ENCODE measurements at regions not wholly inside any gene's neighbourhood (a gene's known extent, or its start where the extent isn't known, plus 50 kb on each side); places are given as distances from the start of the nearest gene placed in this dataset.

DNA sequence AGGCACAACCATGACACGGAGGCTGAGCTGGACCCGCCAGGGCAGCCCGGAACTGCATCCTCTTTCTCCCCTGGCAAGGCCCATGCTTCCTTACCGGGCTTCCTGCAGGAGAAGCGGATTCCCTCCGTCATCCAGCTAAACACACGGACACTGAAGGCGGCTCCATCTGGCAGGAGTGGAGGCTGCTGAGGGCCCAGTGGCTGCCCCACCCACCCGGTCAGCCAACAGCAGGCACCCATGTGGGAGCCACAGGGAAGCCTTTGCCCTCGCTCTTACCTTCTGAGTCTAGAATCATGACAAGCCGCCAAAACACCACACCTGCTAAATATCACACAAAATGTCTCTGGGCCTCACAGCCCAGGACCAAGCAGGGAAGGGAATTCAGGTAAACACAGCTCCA is 321.6 kb upstream of the RNF32 start:
- DNase-seq (ENCODE audit: low read depth, low spot score): no peak
- ChIA-PET CTCF (no interaction called here), POLR2A (no interaction called here)
- H3K36me3 ChIP-seq (ENCODE audit: control insufficient read depth in 2 of 2, extremely low read depth in 1 of 2, insufficient read depth in 2 of 2, low read length in 2 of 2): no peaks in the 10 kb centered on the region
- no peak overlapping the region for H3K4me2 ChIP-seq (ENCODE audit: insufficient read depth, low read length)
- H2AFZ ChIP-seq (ENCODE audit: low read depth, low read length): no peak overlapping the region
- no peak overlapping the region for H3K4me3 ChIP-seq (replicated peaks in 1 of 3; ENCODE audit: insufficient read depth in 1 of 3, low read depth in 1 of 3, low read length in 3 of 3)
- dilution Hi-C loops (cut with MboI; ENCODE audit: extremely low pct_ligation_motif_present, low sequenced_read_pairs) (no loop called here), intact Hi-C loops (cut with micrococcal nuclease) (no loop called here)
- H3K9me3 ChIP-seq (replicated peaks; ENCODE audit: control insufficient read depth, insufficient read depth, low read length): peaks cover 2% of the 10 kb centered on the region
- no peaks in the 10 kb centered on the region for H3K27me3 ChIP-seq (ENCODE audit: control insufficient read depth in 2 of 2, insufficient read depth in 2 of 2, low read length in 2 of 2)
- no peak for FAIRE-seq
- no TSS peak for BruUV-seq (replicated peaks)
- no peak overlapping the region for H3K27ac ChIP-seq (ENCODE audit: insufficient read depth, low read depth, low read length)
- H3K4me1 ChIP-seq (ENCODE audit: control insufficient read depth, extremely low read depth, insufficient read depth, low read length): no peaks in the 10 kb centered on the region
- no peak for TF ChIP-seq JUN (IDR thresholded peaks at IDR 0.05; ENCODE audit: borderline replicate concordance, insufficient read depth, insufficient read length, low read depth)
- no peak for TF ChIP-seq POLR2A (IDR thresholded peaks at IDR 0.05; ENCODE audit: low read depth, low read length)
- TF ChIP-seq MYC (IDR thresholded peaks at IDR 0.05; ENCODE audit: low read depth, low read length): no peak
- no peak for TF ChIP-seq POLR2AphosphoS5 (IDR thresholded peaks at IDR 0.05; ENCODE audit: insufficient read depth, low read depth, low read length)
- no peak for TF ChIP-seq GATA2 (IDR thresholded peaks at IDR 0.05; ENCODE audit: insufficient read depth, insufficient read length, low read depth, low read length)
- TF ChIP-seq, protein P1, sequence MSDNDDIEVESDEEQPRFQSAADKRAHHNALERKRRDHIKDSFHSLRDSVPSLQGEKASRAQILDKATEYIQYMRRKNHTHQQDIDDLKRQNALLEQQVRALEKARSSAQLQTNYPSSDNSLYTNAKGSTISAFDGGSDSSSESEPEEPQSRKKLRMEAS (IDR thresholded peaks at IDR 0.05; ENCODE audit: insufficient read depth, insufficient read length): no peak
- TF ChIP-seq FOS (IDR thresholded peaks at IDR 0.05; ENCODE audit: borderline replicate concordance, insufficient read depth, low read length): no peak
- TF ChIP-seq, protein P2, sequence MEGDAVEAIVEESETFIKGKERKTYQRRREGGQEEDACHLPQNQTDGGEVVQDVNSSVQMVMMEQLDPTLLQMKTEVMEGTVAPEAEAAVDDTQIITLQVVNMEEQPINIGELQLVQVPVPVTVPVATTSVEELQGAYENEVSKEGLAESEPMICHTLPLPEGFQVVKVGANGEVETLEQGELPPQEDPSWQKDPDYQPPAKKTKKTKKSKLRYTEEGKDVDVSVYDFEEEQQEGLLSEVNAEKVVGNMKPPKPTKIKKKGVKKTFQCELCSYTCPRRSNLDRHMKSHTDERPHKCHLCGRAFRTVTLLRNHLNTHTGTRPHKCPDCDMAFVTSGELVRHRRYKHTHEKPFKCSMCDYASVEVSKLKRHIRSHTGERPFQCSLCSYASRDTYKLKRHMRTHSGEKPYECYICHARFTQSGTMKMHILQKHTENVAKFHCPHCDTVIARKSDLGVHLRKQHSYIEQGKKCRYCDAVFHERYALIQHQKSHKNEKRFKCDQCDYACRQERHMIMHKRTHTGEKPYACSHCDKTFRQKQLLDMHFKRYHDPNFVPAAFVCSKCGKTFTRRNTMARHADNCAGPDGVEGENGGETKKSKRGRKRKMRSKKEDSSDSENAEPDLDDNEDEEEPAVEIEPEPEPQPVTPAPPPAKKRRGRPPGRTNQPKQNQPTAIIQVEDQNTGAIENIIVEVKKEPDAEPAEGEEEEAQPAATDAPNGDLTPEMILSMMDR (IDR thresholded peaks at IDR 0.05; ENCODE audit: extremely low read depth in 1 of 2, insufficient read depth in 1 of 2, low read depth in 1 of 2, low read length in 2 of 2): no peak
- TF ChIP-seq EZH2 (IDR thresholded peaks at IDR 0.05; ENCODE audit: borderline replicate concordance, low read depth, low read length, severe bottlenecking): no peak
- H3K9ac ChIP-seq (replicated peaks; ENCODE audit: extremely low read depth, insufficient read depth, low read length): no peak overlapping the region
- H3K79me2 ChIP-seq (ENCODE audit: control insufficient read depth, insufficient read depth, low read length): no peaks in the 10 kb centered on the region
- H4K20me1 ChIP-seq (replicated peaks; ENCODE audit: control insufficient read depth, extremely low read depth, insufficient read depth, low read length): no peaks in the 10 kb centered on the region
- H3K9me1 ChIP-seq (replicated peaks; ENCODE audit: control insufficient read depth, extremely low read depth, insufficient read depth, low read length): no peaks in the 10 kb centered on the region
